Activated T-helper 2 cell treated with anti-CD3 and anti-CD28 coated beads, Interferon-gamma antibody, Interleukin-2, Interleukin-4, amounts not matched to agents 10 μg/mL and 5 μg/mL and 100 μg/mL, durations not matched to agents 14 hours and 24 hours and 36 hours (primary cell): ENCODE measurements at regions not wholly inside any gene's neighbourhood (a gene's known extent, or its start where the extent isn't known, plus 50 kb on each side); places are given as distances from the start of the nearest gene placed in this dataset.

Source experiments
- DNase-seq: peaks from one replicate; pipeline ENCODE4 v3.0.0; 2021; ENCODE audit warnings: low spot score
- H3K27ac Mint-ChIP-seq: one replicate; pipeline ENCODE4 v1.8.0; 2021; ENCODE audit warnings: mixed read lengths
- H3K27me3 Mint-ChIP-seq: one replicate; pipeline ENCODE4 v1.8.0; 2021; ENCODE audit warnings: low read depth, mixed read lengths
- H3K36me3 Mint-ChIP-seq: one replicate; pipeline ENCODE4 v1.8.0; 2021; ENCODE audit warnings: low read depth, mixed read lengths
- H3K4me1 Mint-ChIP-seq: one replicate; pipeline ENCODE4 v1.8.0; 2021; ENCODE audit warnings: low read depth, mixed read lengths
- H3K4me3 Mint-ChIP-seq: one replicate; pipeline ENCODE4 v1.8.0; 2021; ENCODE audit warnings: low read depth, mild to moderate bottlenecking, moderate library complexity, mixed read lengths
- H3K9me3 Mint-ChIP-seq: one replicate; pipeline ENCODE4 v1.8.0; 2021; ENCODE audit warnings: mixed read lengths
- intact Hi-C: fragments of 100-400 bp; cut with micrococcal nuclease; formaldehyde crosslinking; loops from one replicate; pipeline ENCODE4 v1.15.1; 2023

- no peak for DNase-seq
- no peaks in the 10 kb centered on the region for H3K9me3 Mint-ChIP-seq
- intact Hi-C loops, result no loop called here
- H3K4me1 Mint-ChIP-seq, result no peaks in the 10 kb centered on the region
- H3K4me3 Mint-ChIP-seq, result no peak overlapping the region
- no peaks in the 10 kb centered on the region for H3K36me3 Mint-ChIP-seq
- H3K27ac Mint-ChIP-seq, result no peak overlapping the region
- H3K27me3 Mint-ChIP-seq, result no peaks in the 10 kb centered on the region
These were observed 303.2 kb upstream of the MC4R start for GRCh38 chr18:60675801-60676200.

GRCh38 chr18:60676815-60677214 is 304.2 kb upstream of the MC4R start:
- Mint-ChIP-seq H3K36me3 (no peaks in the 10 kb centered on the region), H3K9me3 (no peaks in the 10 kb centered on the region), H3K27me3 (no peaks in the 10 kb centered on the region), H3K4me1 (no peaks in the 10 kb centered on the region), H3K4me3 (no peak overlapping the region), H3K27ac (no peak overlapping the region)
- intact Hi-C loops, result no loop called here
- no peak for DNase-seq

- no peak overlapping the region for H3K4me3 Mint-ChIP-seq
- DNase-seq, result no peak
- no peaks in the 10 kb centered on the region for H3K4me1 Mint-ChIP-seq
- H3K27me3 Mint-ChIP-seq, result no peaks in the 10 kb centered on the region
- intact Hi-C loops, result no loop called here
- H3K36me3 Mint-ChIP-seq, result no peaks in the 10 kb centered on the region
- no peaks in the 10 kb centered on the region for H3K9me3 Mint-ChIP-seq
- H3K27ac Mint-ChIP-seq, result no peak overlapping the region
These were observed 312.4 kb upstream of the MC4R start for GRCh38 chr18:60684843-60685513.

GRCh38 chr18:60686142-60686541 is 313.6 kb upstream of the MC4R start:
- Mint-ChIP-seq H3K4me3 (no peak overlapping the region), H3K4me1 (no peaks in the 10 kb centered on the region), H3K27ac (no peak overlapping the region), H3K27me3 (no peaks in the 10 kb centered on the region), H3K9me3 (no peaks in the 10 kb centered on the region), H3K36me3 (no peaks in the 10 kb centered on the region)
- intact Hi-C loops, result no loop called here
- DNase-seq, result no peak

GRCh38 chr18:60691061-60691460 is 318.5 kb upstream of the MC4R start:
- Mint-ChIP-seq H3K4me3 (no peak overlapping the region), H3K27ac (no peak overlapping the region), H3K27me3 (no peaks in the 10 kb centered on the region), H3K4me1 (no peaks in the 10 kb centered on the region), H3K36me3 (no peaks in the 10 kb centered on the region), H3K9me3 (no peaks in the 10 kb centered on the region)
- DNase-seq, result no peak
- intact Hi-C loops, result loop anchor here (10.0 kb wide), 1 partner anchor 56 kb away; no protein-coding TSS in a partner anchor

GRCh38 chr18:60693426-60693825 is 320.9 kb upstream of the MC4R start:
- no peaks in the 10 kb centered on the region for H3K27me3 Mint-ChIP-seq
- intact Hi-C loops, result loop anchor here (10.0 kb wide), 1 partner anchor 59 kb away; no protein-coding TSS in a partner anchor
- no peaks in the 10 kb centered on the region for H3K4me1 Mint-ChIP-seq

GRCh38 chr18:60698901-60699300 is 326.3 kb upstream of the MC4R start:
- DNase-seq, result no peak
- Mint-ChIP-seq H3K4me1 (no peaks in the 10 kb centered on the region), H3K36me3 (no peaks in the 10 kb centered on the region), H3K27me3 (no peaks in the 10 kb centered on the region), H3K4me3 (no peak overlapping the region), H3K9me3 (peaks cover 17% of the 10 kb centered on the region), H3K27ac (no peak overlapping the region)
- intact Hi-C loops, result loop anchor here (10.0 kb wide), 1 partner anchor 64 kb away; no protein-coding TSS in a partner anchor

More at GRCh38 chr18:60693426-60693825, 320.9 kb upstream of the MC4R start:
- Mint-ChIP-seq H3K9me3 (no peaks in the 10 kb centered on the region), H3K4me3 (no peak overlapping the region), H3K27ac (no peak overlapping the region), H3K36me3 (no peaks in the 10 kb centered on the region)
- DNase-seq, result no peak

- Mint-ChIP-seq H3K4me1 (no peaks in the 10 kb centered on the region), H3K27ac (no peak overlapping the region), H3K9me3 (peaks cover 9% of the 10 kb centered on the region), H3K4me3 (no peak overlapping the region), H3K36me3 (no peaks in the 10 kb centered on the region), H3K27me3 (no peaks in the 10 kb centered on the region)
- intact Hi-C loops, result no loop called here
- DNase-seq, result no peak
These were observed 350.2 kb upstream of the MC4R start for GRCh38 chr18:60722742-60723141.

GRCh38 chr18:60732143-60732542 is 359.6 kb upstream of the MC4R start:
- intact Hi-C loops, result no loop called here
- no peak for DNase-seq
- peaks cover under 1% of the 10 kb centered on the region for H3K9me3 Mint-ChIP-seq
- H3K27ac Mint-ChIP-seq, result no peak overlapping the region
- H3K4me1 Mint-ChIP-seq, result no peaks in the 10 kb centered on the region
- no peak overlapping the region for H3K4me3 Mint-ChIP-seq
- H3K36me3 Mint-ChIP-seq, result no peaks in the 10 kb centered on the region
- H3K27me3 Mint-ChIP-seq, result no peaks in the 10 kb centered on the region

GRCh38 chr18:60739212-60739611 is 366.6 kb upstream of the MC4R start:
- H3K27ac Mint-ChIP-seq, result no peak overlapping the region
- H3K4me3 Mint-ChIP-seq, result no peak overlapping the region
- no peaks in the 10 kb centered on the region for H3K9me3 Mint-ChIP-seq
- intact Hi-C loops, result no loop called here
- no peaks in the 10 kb centered on the region for H3K4me1 Mint-ChIP-seq
- DNase-seq, result no peak
- no peaks in the 10 kb centered on the region for H3K36me3 Mint-ChIP-seq
- H3K27me3 Mint-ChIP-seq, result no peaks in the 10 kb centered on the region

GRCh38 chr18:60740313-60740712 is 367.7 kb upstream of the MC4R start:
- Mint-ChIP-seq H3K4me1 (no peaks in the 10 kb centered on the region), H3K36me3 (no peaks in the 10 kb centered on the region), H3K27ac (no peak overlapping the region), H3K9me3 (no peaks in the 10 kb centered on the region), H3K4me3 (no peak overlapping the region), H3K27me3 (no peaks in the 10 kb centered on the region)
- no peak for DNase-seq
- intact Hi-C loops, result no loop called here

GRCh38 chr18:60746491-60746890 is 373.9 kb upstream of the MC4R start:
- Mint-ChIP-seq H3K27me3 (no peaks in the 10 kb centered on the region), H3K27ac (no peak overlapping the region), H3K4me1 (no peaks in the 10 kb centered on the region), H3K4me3 (no peak overlapping the region), H3K36me3 (no peaks in the 10 kb centered on the region), H3K9me3 (peaks cover 1% of the 10 kb centered on the region)
- DNase-seq, result no peak
- intact Hi-C loops, result no loop called here

GRCh38 chr18:60746919-60747318 is 374.3 kb upstream of the MC4R start:
- no peak for DNase-seq
- Mint-ChIP-seq H3K4me1 (no peaks in the 10 kb centered on the region), H3K9me3 (peaks cover 5% of the 10 kb centered on the region), H3K27ac (no peak overlapping the region), H3K27me3 (no peaks in the 10 kb centered on the region), H3K4me3 (no peak overlapping the region), H3K36me3 (no peaks in the 10 kb centered on the region)
- intact Hi-C loops, result no loop called here

- no peak overlapping the region for H3K27ac Mint-ChIP-seq
- no peaks in the 10 kb centered on the region for H3K36me3 Mint-ChIP-seq
- peaks cover 6% of the 10 kb centered on the region for H3K9me3 Mint-ChIP-seq
- H3K4me3 Mint-ChIP-seq, result no peak overlapping the region
- H3K4me1 Mint-ChIP-seq, result no peaks in the 10 kb centered on the region
- H3K27me3 Mint-ChIP-seq, result no peaks in the 10 kb centered on the region
- intact Hi-C loops, result no loop called here
- no peak for DNase-seq
These were observed 381.2 kb upstream of the MC4R start for GRCh38 chr18:60753753-60754152.
